ENCODE measurements at regions not wholly inside any gene's neighbourhood (a gene's known extent, or its start where the extent isn't known, plus 50 kb on each side); places are given as distances from the start of the nearest gene placed in this dataset.
"Not testable (repeated sequence)": the region's sequence is repeated elsewhere in the genome, so short reads cannot be mapped to it uniquely, and the experiment has no call there.

DNA sequence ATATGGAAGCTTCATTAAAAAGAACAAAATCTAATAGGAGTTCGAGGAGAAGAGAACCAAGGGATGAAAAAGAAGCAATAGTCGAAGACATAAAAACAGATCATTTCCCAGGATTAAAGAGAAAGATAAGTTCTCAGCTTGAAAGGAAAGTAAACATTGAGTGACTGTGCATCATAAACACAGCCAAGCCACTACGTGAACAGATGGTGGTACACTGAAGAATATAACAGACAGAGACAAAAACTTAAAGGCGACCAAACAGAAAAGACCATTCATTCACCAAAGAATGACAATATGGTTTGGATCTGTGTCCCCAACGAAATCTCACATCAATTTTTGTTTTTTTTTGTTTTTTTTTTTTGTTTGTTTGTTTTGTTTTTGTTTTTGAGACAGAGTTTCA, 210.8 kb upstream of the LINGO1 start:
- no peak for DNase-seq (ENCODE audit: low read depth in 2 of 2)

DNA sequence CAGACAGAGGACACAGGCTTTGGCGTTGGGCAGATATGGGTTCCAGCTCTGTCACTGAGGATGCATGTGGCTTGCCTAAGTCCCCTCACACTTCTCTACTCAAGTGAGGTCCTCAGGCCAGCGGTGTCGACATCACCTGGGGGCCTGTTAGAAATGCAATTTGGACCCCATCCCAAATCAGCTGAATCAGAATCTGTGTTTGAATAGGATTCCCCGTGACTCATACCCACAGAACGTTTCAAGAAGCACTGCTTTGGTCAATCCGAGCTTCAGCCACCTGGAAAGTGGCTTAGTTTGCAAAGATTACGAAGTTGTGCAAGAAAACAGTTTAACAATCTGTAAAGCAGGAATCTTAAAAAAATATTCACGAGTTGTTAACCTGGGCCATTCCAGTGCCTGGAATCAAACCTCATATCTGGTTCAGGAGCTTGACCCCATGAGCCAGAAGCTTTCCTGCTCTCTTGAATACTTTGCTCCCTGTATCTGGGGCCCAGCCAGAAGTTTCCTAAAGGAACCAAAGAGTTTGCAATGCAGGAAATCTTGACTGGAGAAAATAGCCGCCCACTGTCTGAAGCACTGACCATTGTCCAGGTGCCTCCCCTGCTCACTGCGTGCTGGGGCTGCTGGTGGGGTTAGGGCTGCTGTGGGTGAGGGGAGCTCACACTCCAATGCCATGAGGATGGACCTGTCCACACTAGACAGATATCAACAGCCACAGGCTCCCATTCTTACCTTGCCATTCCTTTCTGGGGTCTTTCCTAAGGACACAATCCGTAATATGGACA, 208.5 kb upstream of the LINGO1 start:
- no peak for DNase-seq (ENCODE audit: low read depth in 2 of 2)

DNA sequence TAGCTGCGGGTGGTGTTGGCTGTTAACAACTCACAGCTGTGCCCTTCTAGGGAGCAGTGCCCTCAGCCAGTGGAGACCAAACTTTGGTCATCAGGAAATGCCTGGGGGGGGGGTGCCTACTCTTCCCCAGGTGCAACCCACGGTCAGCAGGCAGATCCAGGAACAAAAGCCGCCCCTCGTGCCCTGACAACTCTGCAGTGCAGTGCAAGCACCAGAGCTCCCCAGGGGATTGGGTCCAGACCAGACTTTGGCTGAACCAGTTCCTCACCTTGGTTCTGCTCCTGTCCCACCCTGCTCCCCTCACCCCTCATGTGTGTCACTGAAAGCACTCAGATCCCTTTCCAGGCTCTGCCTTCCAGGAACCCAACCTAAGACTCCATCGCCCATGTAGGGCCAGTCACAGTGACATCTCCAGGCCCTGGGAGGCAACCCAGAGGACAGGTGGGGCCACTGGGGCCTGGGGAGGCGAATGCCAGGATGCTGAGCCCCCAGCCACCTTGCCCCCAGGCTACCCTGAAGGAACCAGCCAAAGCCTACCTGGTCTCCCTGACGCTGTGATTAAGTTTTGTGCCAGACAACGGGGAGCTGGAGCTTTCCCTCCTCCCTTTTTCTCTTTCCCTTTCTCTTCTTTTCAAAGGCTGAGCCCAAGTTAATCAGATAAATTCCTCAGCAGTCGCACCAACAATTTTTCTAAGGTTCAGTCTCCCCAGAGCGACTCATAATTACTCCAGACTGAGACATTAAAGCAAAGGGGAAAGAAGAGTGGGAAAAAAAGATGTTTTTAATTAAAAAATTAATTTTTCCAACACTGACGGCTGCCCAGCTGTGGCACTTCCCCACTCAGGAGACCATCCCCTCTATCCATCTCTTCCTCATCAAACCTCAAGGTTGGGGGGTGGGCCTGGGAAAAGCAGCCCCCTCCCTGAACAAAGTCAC, 207.5 kb upstream of the LINGO1 start:
- DNase-seq (ENCODE audit: low read depth in 2 of 2): no peak

DNA sequence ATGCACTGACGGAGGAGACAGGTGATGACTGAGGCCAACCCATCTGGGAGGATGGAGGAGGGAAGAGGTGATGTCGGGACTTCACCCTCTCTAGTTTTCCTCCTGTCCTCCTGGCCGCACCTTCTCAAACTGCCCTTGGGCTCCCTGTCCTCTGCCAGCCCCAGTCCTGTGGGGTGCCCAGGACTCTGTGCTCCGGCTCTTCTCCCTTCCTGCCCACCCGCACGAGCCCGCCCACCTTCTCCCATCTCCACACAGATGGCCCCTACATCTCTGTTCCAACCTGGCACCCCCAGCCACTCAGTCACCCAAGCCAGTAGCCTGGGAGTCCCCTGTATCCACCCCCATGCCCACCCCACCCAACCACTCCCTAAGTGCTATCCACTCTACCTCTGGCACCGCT, 206.7 kb upstream of the LINGO1 start:
- no peak for DNase-seq (ENCODE audit: low read depth in 2 of 2)

DNA sequence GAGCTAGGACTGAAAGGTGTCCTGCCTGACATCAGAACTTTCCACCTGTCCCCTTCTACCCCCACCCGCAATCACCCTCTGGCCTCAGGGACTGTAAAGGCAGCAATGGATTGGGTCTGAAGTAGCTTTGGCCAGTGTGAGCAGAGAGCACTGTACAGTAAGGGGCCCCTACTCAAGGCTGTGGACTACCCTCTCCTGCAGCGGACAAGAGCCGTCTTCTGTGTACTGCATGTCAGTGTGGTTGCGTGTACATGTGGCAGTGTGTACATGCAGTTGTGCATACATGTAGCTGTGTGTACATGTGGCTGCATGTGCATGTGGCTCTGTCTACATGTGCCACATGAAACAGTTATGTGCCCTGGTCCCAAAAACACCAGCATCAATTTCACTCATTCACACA, 205.9 kb upstream of the LINGO1 start:
- DNase-seq (ENCODE audit: low read depth in 2 of 2): no peak

DNA sequence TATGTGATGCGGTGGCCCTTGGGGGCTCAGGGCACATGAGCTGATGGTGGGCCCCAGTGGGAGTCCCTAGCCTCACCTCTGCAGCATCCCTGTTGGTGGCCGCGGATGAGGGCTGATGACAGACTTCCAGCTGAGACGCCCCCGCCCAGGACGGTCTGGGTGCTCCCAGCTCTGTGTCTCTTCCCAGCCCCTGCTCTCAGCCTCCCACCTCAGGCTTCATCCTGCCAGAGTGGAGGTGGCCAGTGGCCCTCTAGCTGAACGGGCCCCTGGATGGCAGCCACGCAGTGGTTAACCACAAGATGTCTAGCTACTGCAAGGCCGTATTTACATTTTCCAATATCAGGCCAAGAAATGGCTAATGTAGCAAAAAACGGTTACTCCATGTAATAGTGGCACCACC, 205.3 kb upstream of the LINGO1 start:
- DNase-seq (ENCODE audit: low read depth in 2 of 2): no peak

DNA sequence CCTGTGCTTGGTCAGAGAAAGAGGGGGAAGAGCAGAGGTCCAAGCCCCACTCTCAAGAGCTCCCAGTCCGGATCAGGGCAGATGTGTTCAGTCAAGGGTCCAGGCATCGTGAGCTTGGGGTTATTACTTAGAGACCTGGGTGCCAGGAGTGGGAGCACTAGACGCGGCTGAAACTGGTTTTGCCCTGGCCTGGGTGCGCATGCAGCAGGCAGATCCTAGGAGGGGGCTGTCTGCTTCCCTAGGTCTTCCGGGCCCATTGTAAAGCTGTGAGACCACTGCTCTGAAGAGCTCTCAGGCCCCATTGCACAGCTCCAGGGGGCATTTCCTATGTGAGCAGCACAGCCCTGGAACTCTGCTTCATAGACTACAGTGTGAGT, 204.9 kb upstream of the LINGO1 start:
- no peak for DNase-seq (ENCODE audit: low read depth in 2 of 2)

DNA sequence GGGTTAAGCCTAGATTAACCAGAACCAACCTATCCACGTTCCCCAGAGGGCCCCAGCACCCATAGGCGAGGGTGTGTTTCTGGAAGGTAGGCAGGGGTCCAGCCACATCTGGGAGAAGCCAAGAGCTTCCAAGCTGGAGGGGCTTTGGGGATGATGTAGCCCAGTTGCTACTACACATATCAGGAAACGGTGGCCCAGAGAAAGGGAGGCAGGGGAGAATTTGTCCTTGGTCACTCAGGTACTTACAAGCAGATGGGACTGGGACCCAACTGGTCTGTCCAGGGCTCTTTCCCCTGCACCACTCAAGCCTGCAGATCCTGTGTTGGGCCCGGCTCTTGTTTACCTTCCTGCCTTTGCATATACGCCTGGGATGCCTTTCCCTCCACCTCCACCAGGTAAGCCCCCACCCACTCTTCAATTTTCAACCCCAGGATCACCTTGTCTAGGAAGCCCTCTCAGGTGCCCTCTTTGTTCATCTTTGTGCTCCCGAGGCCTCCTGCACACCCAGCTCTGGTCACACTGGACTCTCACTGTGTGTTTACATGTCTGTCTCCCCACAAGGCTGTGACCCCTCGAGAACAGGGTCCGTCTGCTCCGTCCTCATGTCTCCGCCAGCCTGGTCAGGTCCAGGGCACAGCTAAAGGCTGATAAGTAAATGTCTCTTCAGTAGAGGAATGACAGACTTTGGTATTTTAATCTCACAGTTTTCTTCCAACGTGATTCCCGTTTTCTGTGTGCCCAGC, 204.4 kb upstream of the LINGO1 start:
- DNase-seq (ENCODE audit: low read depth in 2 of 2): no peak

DNA sequence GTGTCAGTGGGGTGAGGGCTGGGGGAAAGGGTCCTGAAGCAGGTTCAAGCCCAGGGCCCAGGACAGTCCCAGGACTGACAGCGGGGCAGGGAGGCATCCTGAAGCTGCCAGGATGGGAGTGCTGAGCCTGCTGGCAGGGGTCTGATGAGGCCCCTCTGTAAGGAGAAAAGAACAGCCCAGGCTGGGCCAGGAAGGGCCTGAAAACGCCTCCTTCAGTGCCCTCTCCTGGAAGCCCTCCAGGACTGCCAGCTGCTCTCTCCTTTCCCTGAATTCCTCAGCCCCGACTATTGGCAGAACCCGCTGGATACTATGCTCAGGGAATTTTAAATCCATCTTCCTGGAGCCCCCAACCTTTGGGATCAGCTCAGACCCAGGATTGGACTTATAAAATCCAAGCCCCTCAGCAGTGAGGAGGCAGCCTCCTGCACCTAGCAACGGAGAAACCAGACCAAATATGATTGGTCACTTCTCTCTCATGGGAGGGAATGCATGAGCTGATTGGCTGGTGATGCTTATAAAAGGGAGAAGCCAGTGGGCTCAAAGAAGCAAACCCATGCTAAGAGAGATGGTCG, 203.5 kb upstream of the LINGO1 start:
- peak; percentile 42 to 62 for DNase-seq (ENCODE audit: low read depth in 2 of 2)

DNA sequence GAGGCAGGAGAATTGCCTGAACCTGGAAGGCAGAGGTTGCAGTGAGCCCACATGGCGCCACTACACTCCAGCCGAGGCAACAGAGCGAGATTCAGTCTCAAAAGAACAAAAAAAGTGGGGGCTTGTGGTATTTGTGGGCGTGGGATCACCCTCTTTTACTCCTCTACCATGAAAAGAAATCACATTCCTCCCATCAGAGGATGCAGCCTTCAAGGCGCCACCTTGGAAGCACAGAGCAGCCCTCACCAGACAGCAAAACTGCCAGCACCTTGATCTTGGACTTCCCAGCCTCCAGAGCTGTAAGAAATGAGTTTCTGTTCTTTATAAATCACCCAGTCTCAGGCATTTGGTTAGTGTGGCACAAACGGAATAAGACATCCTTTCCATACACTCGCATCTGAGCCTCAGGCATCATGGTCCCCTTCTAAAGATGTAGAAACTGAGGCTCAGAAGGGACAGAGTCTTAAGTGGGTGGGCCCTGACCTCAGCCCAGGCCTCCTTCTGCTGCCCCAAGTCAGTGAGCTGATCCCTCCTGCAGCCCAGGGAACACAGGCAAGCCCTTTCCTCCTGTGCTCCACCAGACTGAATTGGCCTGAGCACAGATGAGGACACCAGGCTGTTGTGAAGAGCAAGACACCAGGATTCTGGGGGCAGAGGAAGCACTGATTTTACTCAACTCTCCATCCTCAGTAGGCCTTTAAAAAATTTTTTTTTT, 201.7 kb upstream of the LINGO1 start:
- no peak for DNase-seq (ENCODE audit: low read depth in 2 of 2)

DNA sequence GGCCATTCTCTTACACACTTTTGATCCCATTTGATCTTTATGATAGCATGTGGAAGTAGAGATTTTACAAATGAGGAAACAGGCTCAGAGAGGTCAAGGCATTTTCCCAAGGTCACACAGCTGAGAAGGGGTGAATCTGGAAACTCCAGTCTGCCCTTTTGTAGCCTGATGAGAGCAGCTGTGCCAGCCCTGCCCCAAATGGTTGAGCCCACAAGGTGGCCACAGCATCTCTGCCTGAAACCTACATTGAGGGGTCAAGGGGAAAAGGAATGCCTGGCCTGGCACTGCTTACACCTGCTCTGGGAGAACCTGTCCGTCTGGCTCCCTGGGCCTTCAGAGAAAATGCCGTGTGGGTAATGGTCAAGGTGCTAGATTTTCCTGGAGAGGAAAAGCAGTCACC, 200.2 kb upstream of the LINGO1 start:
- DNase-seq (ENCODE audit: low read depth in 2 of 2): no peak

DNA sequence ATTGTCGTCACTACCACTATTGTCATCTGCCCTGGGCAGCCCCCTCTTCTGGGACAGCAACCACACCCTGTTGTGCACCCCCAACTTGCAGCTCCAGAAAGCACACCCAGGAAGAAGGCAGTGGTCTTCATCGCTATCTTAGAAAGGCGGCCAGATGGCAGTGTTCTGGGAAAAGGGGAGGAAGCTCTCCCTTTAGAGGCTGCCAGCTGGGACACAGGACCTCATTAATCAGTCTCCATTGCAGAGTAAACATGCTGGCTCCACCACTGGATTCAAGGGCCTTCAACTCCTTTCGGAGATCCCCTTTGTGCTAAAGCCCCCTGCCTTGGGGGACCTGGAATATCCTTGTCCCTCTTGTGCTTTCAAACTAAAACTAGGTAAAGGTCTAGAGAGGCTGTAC, 199.3 kb upstream of the LINGO1 start:
- DNase-seq (ENCODE audit: low read depth in 2 of 2): no peak

DNA sequence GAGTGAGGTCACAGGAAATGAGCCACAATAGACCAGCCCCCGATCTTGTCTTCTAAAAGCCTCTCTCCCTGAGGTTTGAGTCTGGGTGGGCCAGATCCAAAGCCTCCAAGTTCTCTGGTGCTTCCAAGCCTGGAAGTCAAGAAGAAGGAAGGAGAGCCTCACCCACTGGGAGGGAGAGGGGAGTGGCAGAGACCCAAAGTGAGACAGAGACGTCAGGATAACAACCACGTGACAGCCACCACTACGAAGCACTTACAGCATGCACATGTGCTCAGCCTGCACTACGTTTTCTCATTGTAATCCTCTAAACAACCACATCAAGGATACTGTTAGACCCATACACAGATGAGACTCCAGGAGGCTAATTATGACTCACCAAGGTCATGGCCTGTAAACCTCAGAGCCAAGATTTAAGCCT, 197.3 kb upstream of the LINGO1 start:
- DNase-seq (ENCODE audit: low read depth in 2 of 2): peak in 1 of 2 donors; percentile 32

DNA sequence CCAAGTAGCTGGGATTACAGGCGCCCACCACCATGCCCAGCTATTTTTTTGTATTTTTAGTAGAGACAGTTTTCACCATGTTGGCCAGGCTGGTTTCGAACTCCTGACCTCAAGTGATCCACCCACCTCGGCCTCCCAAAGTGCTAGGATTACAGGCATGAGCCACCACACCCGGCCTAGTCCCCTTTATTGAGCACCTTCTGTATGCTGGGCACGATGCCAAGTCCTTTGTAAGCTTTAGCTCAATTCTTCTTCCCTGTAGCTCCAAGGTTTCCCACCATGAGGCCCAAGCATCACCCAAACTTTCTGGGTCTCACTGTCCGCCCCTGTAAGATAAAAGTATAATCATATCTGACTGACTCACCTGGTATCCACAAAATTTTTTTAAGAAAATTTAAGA, 196.6 kb upstream of the LINGO1 start:
- DNase-seq (ENCODE audit: low read depth in 2 of 2): not testable (repeated sequence)

DNA sequence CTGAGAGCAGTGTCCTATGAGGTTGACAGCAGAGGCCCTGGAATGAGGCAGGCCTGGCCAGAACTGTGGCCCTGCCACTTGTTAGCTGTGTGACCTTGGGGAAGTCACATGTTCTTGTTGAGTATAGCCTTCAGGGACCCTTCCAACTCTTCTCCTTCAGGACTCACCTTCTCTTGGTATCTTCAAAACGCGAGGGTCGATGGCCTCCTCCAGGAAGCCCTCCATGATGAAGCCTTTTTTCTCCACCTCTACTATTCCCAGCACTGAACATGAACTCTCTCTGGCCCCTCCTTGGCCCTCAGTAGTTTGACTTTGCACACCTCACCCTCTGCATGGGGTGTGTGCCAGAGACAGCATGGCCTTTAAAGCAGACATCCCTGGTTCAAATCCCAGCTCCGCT, 195.1 kb upstream of the LINGO1 start:
- DNase-seq (ENCODE audit: low read depth in 2 of 2): no peak

DNA sequence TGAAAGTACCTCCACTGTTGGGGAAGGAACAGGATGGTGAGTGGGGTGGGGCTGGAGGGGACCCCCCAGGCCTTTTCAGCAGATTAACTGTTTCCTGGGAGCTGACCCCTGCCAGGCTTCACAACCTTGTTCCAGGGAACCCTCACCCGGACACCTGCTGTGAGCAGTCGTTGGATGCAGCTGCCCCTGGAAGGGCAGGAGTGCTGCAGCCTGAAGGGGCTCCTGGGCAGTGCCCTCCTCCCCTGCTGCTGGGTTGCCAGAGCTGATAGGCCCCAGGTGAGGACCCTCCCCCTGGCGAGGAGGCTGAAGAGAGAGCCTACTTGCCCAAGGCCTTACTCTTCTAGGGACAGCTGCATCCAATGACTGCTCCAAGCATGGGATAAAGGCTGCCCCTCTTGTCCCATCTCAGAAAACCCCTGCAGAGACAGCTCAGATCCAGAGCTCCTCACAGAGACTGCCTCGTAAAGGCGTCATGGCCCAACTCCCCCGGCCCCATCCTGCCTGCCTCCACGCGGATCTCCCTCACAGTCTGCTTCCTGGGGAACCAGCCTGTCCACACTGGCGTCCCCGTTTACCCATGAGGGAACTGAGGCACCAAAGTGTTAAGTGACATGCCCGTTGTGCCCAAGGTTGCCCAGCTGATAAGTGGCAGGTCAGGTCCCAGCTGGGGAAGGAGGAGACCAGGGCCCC, 193.4 kb upstream of the LINGO1 start:
- DNase-seq (ENCODE audit: low read depth in 2 of 2): no peak

DNA sequence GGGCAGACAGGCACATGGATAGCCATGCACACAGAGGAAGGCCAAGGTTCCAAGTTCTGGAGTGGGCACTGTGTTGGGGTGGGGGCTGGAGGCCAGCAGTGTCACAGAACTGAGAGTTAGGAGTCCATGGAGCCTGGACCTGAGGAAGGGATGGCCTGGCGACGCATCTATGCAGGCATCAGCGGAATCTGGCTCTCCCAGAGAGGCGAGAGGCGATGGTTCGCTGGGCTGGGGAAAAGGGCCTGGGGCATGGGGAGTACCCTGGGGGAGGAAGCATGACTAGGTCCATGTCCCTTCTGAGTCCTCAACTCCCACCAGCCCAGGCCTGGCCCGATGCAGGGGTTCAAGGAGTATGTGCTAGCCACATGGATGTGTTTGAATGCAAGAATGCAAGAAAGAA, 192.8 kb upstream of the LINGO1 start:
- no peak for DNase-seq (ENCODE audit: low read depth in 2 of 2)

DNA sequence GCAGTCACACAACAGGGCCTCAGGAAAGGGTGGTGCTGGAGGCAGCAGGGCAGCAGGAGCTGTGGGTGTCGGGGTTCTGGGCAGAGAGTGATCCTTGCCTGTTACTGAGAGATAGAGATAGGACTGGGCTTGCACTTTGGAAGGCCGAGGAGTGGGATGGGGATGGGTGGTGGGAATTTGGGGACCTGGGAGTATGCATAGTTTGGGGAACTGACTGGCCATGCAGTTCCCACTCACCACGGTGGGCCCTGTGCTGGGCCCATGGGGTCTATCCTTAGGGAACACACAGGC, 192.5 kb upstream of the LINGO1 start:
- no peak for DNase-seq (ENCODE audit: low read depth in 2 of 2)

DNA sequence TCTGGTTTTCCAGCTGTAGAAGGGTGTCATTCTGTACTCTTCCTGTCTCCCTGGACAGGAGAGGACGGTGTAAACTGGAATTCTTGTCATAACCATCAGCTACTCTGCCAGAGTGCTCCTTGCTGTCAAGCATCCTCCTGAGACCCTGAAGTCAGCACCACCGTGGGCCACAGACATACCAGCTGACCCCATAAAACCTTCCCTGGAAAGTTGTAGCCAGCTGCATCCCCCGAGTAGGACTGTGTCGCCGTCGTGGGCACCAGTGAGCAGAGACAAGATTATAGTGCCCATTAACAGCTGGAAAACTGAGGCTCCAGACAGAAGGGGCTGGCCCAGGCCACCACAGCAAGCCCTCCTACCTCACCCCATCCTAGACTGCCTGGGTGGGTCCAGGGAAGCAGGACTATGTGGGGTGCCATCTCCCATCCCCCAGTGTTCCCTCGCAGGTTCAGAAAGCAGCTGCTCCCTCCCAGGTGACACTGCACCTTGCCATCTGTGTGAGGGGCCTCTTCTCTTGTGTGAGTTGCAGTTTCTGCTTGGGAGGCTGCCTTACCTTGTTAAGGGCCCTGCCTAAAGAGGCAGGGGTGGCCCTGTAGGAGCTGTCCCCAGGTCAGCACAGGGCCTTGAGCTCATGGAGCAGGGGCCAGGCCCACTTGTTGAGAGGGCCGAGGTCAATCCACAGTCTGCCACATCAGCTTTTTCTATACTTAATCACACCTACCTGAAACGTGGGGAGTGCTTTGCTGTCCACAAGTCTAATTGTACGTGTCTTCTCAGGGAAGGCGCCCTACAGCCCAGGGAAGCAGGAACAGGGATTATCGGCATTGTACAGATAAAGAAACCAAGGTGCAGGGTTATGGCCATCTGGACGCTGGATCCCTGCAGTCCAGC, 191.9 kb upstream of the LINGO1 start:
- no peak for DNase-seq (ENCODE audit: low read depth in 2 of 2)

DNA sequence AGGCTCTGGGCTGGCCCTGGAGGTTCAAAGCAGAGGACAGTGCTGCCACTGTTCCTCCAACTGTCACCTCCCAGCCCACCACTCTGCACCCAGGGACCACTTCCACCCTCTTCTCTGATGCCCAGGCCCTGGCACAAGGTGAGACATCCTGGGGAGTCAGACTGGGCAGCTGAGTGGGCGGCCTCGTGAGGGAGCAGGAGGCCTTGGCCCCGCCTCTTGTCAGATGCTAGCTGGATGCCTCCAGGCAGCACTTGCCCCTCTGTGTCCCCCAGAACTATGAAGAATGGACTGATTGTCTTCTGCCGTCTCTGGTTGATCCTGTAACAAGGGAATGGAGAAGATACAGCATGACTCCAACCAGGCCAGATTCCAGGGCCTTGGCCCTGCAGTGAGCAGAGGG, 191.0 kb upstream of the LINGO1 start:
- no peak for DNase-seq (ENCODE audit: low read depth in 2 of 2)

All from lung microvascular endothelial cell (primary cell).